HCT116 (cell line): ENCODE measurements at regions not wholly inside any gene's neighbourhood (a gene's known extent, or its start where the extent isn't known, plus 50 kb on each side); places are given as distances from the start of the nearest gene placed in this dataset.

Source experiments
- ATAC-seq: fragments of 200-7000 bp; cut with Tn5 transposase; 2 replicates; pipeline ENCODE4 v1.9.1; 2020; ENCODE audit warnings: mild to moderate bottlenecking, moderate library complexity
- BruUV-seq: library from RNA; stranded (reverse); fragments of 400-500 nt; replicated peaks from 2 replicates; lab custom pipeline; 2021; lab: Mats Ljungman, UMichigan
- CTCF ChIA-PET: fragments of 300-600 bp; sonication (Branson Sonifier 250); formaldehyde crosslinking; loops from one replicate; lab custom pipeline; 2021; ENCODE audit warnings: antibody characterized with exemption; lab: Charles Lee
- POLR2A ChIA-PET: fragments of 300-600, 350-600 bp; sonication (Branson Sonifier 250); formaldehyde crosslinking; loops from one replicate; lab custom pipeline; 2021; ENCODE audit warnings: antibody characterized with exemption; lab: Charles Lee
- RAD21 ChIA-PET, 2 experiments: fragments of 300-600 bp; sonication (Branson Sonifier 250); formaldehyde crosslinking; loops; one replicate each; lab custom pipeline; 2023; ENCODE audit warnings: low total read pairs in 2 of 2; ENCODE audit not compliant: uncharacterized antibody in 2 of 2, unreplicated experiment in 2 of 2, low non-redundant PET in 1 of 2; lab: Charles Lee
- DNase-seq: peaks from one replicate; pipeline ENCODE4 v3.0.0-alpha.2; 2010; ENCODE audit warnings: low read depth, low spot score
- H2AFZ ChIP-seq: fragments of 200-600 bp; shearing (Covaris generic), sonication (generic); 2 replicates; pipeline ENCODE4 v1.6.1; 2017; ENCODE audit warnings: low read depth, mixed run types, mixed read lengths, antibody characterized with exemption, low read length; ENCODE audit not compliant: poor library complexity, severe bottlenecking
- H3K27ac ChIP-seq: 2 replicates; pipeline ENCODE4 v1.5.1; 2012; ENCODE audit warnings: low read depth, low read length
- H3K27me3 ChIP-seq: fragments of 200-600 bp; sonication (generic); 2 replicates; pipeline ENCODE4 v1.6.1; 2016; ENCODE audit warnings: mixed run types, low read length, mixed read lengths; ENCODE audit not compliant: insufficient read depth
- H3K36me3 ChIP-seq, 2 experiments: fragments of 200-500 bp in 1 of 2; fragments of 200-600 bp in 1 of 2; sonication (Bioruptor generic) in 1 of 2; sonication (generic) in 1 of 2; 2 replicates each; pipeline versions ENCODE4 v1.5.1 to v1.6.1; 2014 to 2016; ENCODE audit warnings: low read length in 2 of 2, inconsistent platforms in 1 of 2, mixed read lengths in 1 of 2, mixed run types in 1 of 2; ENCODE audit not compliant: insufficient read depth in 2 of 2, control insufficient read depth in 1 of 2
- H3K4me1 ChIP-seq, 2 experiments: fragments of 200-600 bp in 1 of 2; sonication (generic) in 1 of 2; 2 replicates each; pipeline versions ENCODE4 v1.5.1 to v1.6.1; 2012 to 2017; ENCODE audit warnings: low read length in 2 of 2, inconsistent platforms in 1 of 2, mild to moderate bottlenecking in 1 of 2, mixed read lengths in 1 of 2, mixed run types in 1 of 2, moderate library complexity in 1 of 2; ENCODE audit not compliant: insufficient read depth in 2 of 2, control insufficient read depth in 1 of 2
- H3K4me2 ChIP-seq: fragments of 200-600 bp; sonication (generic); 2 replicates; pipeline ENCODE4 v1.6.1; 2017; ENCODE audit warnings: mixed run types, low read length, mixed read lengths
- H3K4me3 ChIP-seq, 2 experiments: fragments of 200-600 bp in 1 of 2; sonication (generic) in 1 of 2; replicated peaks in 1 of 2; 2 replicates each; pipeline ENCODE4 v1.5.1; 2011 to 2016; ENCODE audit warnings: low read length in 2 of 2, control low read depth in 1 of 2, low read depth in 1 of 2, mild to moderate bottlenecking in 1 of 2, mixed read lengths in 1 of 2, mixed run types in 1 of 2
- H3K79me2 ChIP-seq: fragments of 200-600 bp; sonication (generic); 2 replicates; pipeline ENCODE4 v1.6.1; 2017; ENCODE audit warnings: mild to moderate bottlenecking, mixed run types, low read length, moderate library complexity, mixed read lengths; ENCODE audit not compliant: insufficient read depth
- H3K9ac ChIP-seq: fragments of 200-600 bp; sonication (generic); 2 replicates; pipeline ENCODE4 v1.6.1; 2016; ENCODE audit warnings: low read length, mixed read lengths
- H3K9me2 ChIP-seq: fragments of 200-600 bp; sonication (generic), shearing (Covaris generic); 2 replicates; pipeline ENCODE4 v1.6.1; 2017; ENCODE audit warnings: mixed run types, mild to moderate bottlenecking, moderate library complexity; ENCODE audit not compliant: insufficient read depth
- H3K9me3 ChIP-seq, 2 experiments: fragments of 200-500 bp in 1 of 2; fragments of 200-600 bp in 1 of 2; sonication (Bioruptor generic) in 1 of 2; sonication (generic) in 1 of 2; 2 replicates each; pipeline ENCODE4 v1.6.1; 2014 to 2017; ENCODE audit warnings: low read length in 2 of 2, mixed read lengths in 2 of 2, inconsistent platforms in 1 of 2, low read depth in 1 of 2, mild to moderate bottlenecking in 1 of 2, mixed run types in 1 of 2, moderate library complexity in 1 of 2; ENCODE audit not compliant: control insufficient read depth in 1 of 2, insufficient read depth in 1 of 2
- H4K20me1 ChIP-seq: fragments of 200-600 bp; sonication (generic), shearing (Covaris generic); 2 replicates; pipeline ENCODE4 v1.6.1; 2017; ENCODE audit warnings: mixed run types, mild to moderate bottlenecking, moderate library complexity; ENCODE audit not compliant: insufficient read depth
- ELF1 ChIP-seq: IDR thresholded peaks from 2 replicates; pipeline ENCODE4 v1.6.1; 2012; ENCODE audit warnings: low read depth, borderline replicate concordance
- EZH2phosphoT487 ChIP-seq: fragments of 200-600 bp; IDR thresholded peaks from 2 replicates; pipeline ENCODE4 v1.6.1; 2018; ENCODE audit warnings: antibody characterized with exemption, borderline replicate concordance
- FOSL1 ChIP-seq: IDR thresholded peaks from 2 replicates; pipeline ENCODE4 v1.6.1; 2012; ENCODE audit warnings: low read depth
- intact Hi-C: fragments of 100-400 bp; cut with micrococcal nuclease; formaldehyde crosslinking; loops from 2 replicates; pipeline ENCODE4 v1.10.0; 2022
- TF ChIP-seq, protein P1 (sequence below), 3 experiments: fragments of 200-600 bp in 1 of 3; sonication (generic) in 1 of 3; IDR thresholded peaks in 2 of 3; conservative IDR thresholded peaks in 1 of 3; 2 replicates each; pipeline ENCODE4 v1.5.1; 2012 to 2017; ENCODE audit warnings: low read depth in 2 of 3, low read length in 2 of 3, antibody characterized with exemption in 1 of 3, borderline replicate concordance in 1 of 3, control low read depth in 1 of 3, mild to moderate bottlenecking in 1 of 3, mixed read lengths in 1 of 3, mixed run types in 1 of 3, moderate library complexity in 1 of 3; ENCODE audit not compliant: insufficient read depth in 1 of 3
- TF ChIP-seq, protein P2 (sequence below): IDR thresholded peaks from 2 replicates; pipeline ENCODE4 v1.6.1; 2012; ENCODE audit warnings: low read depth

DNA sequence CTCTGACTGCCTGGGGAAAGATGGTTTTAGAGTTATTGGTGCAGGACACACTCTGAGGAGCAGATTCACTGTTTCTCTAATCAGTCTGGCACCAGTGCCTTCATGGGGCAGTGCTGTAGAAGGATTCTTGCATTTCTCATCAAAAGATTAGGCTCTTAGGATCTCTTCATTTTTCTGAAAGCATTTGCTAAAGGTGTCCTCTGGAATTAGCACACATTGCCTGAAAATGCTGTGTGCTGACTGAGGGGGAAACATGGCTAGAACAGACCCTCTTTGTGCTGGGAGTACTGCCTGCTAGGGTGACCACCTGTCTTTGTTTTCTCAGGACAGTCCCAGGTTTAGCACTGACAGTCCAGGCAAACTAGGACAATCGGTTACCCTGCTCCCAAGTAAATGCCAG lies 301.0 kb downstream of the PTEN start:
- DNase-seq (no peak), ATAC-seq (no peak)
- TF ChIP-seq, protein P1, sequence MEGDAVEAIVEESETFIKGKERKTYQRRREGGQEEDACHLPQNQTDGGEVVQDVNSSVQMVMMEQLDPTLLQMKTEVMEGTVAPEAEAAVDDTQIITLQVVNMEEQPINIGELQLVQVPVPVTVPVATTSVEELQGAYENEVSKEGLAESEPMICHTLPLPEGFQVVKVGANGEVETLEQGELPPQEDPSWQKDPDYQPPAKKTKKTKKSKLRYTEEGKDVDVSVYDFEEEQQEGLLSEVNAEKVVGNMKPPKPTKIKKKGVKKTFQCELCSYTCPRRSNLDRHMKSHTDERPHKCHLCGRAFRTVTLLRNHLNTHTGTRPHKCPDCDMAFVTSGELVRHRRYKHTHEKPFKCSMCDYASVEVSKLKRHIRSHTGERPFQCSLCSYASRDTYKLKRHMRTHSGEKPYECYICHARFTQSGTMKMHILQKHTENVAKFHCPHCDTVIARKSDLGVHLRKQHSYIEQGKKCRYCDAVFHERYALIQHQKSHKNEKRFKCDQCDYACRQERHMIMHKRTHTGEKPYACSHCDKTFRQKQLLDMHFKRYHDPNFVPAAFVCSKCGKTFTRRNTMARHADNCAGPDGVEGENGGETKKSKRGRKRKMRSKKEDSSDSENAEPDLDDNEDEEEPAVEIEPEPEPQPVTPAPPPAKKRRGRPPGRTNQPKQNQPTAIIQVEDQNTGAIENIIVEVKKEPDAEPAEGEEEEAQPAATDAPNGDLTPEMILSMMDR (IDR thresholded peaks at IDR 0.05 in 2 of 3, conservative IDR thresholded peaks at IDR 0.05 in 1 of 3; ENCODE audit: borderline replicate concordance in 1 of 3, insufficient read depth in 1 of 3, low read depth in 2 of 3, low read length in 2 of 3), result no peak
- TF ChIP-seq FOSL1 (no peak), ELF1 (no peak), EZH2phosphoT487 (no peak)
- TF ChIP-seq, protein P2, sequence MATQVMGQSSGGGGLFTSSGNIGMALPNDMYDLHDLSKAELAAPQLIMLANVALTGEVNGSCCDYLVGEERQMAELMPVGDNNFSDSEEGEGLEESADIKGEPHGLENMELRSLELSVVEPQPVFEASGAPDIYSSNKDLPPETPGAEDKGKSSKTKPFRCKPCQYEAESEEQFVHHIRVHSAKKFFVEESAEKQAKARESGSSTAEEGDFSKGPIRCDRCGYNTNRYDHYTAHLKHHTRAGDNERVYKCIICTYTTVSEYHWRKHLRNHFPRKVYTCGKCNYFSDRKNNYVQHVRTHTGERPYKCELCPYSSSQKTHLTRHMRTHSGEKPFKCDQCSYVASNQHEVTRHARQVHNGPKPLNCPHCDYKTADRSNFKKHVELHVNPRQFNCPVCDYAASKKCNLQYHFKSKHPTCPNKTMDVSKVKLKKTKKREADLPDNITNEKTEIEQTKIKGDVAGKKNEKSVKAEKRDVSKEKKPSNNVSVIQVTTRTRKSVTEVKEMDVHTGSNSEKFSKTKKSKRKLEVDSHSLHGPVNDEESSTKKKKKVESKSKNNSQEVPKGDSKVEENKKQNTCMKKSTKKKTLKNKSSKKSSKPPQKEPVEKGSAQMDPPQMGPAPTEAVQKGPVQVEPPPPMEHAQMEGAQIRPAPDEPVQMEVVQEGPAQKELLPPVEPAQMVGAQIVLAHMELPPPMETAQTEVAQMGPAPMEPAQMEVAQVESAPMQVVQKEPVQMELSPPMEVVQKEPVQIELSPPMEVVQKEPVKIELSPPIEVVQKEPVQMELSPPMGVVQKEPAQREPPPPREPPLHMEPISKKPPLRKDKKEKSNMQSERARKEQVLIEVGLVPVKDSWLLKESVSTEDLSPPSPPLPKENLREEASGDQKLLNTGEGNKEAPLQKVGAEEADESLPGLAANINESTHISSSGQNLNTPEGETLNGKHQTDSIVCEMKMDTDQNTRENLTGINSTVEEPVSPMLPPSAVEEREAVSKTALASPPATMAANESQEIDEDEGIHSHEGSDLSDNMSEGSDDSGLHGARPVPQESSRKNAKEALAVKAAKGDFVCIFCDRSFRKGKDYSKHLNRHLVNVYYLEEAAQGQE, result no peak
- H3K9me3 ChIP-seq, result no peaks in the 10 kb centered on the region
- no peak overlapping the region for H3K9ac ChIP-seq
- H3K27me3 ChIP-seq, result no peaks in the 10 kb centered on the region
- RAD21 ChIA-PET, result no interaction called here
- no peak overlapping the region for H3K4me3 ChIP-seq
- BruUV-seq, result no TSS peak
- H3K9me2 ChIP-seq, result no peaks in the 10 kb centered on the region
- H3K36me3 ChIP-seq, result no peaks in the 10 kb centered on the region
- no peak overlapping the region for H3K4me2 ChIP-seq
- POLR2A ChIA-PET, result no interaction called here
- CTCF ChIA-PET, result no interaction called here
- no peak overlapping the region for H3K27ac ChIP-seq
- no peak overlapping the region for H2AFZ ChIP-seq
- no peaks in the 10 kb centered on the region for H4K20me1 ChIP-seq
- intact Hi-C loops, result no loop called here
- no peaks in the 10 kb centered on the region for H3K4me1 ChIP-seq
- no peaks in the 10 kb centered on the region for H3K79me2 ChIP-seq
